HG03280 (cell line): ENCODE measurements at regions not wholly inside any gene's neighbourhood (a gene's known extent, or its start where the extent isn't known, plus 50 kb on each side); places are given as distances from the start of the nearest gene placed in this dataset.

Experiments
- ATAC-seq: cut with Tn5 transposase; IDR thresholded peaks from one replicate; pipeline ENCODE4 v1.9.1; 2021; ENCODE audit warnings: mild to moderate bottlenecking, moderate library complexity; ENCODE audit not compliant: unreplicated experiment

- ATAC-seq, result no peak
These were observed 749.1 kb upstream of the SORCS1 start for GRCh38 chr10:107913317-107914294.

GRCh38 chr10:107901076-107901475 is 736.6 kb upstream of the SORCS1 start:
- ATAC-seq, result no peak

- ATAC-seq, result no peak
These were observed 735.6 kb upstream of the SORCS1 start for GRCh38 chr10:107900131-107900530.

GRCh38 chr10:107899502-107900062 is 735.1 kb upstream of the SORCS1 start:
- ATAC-seq, result no peak

GRCh38 chr10:107899075-107899474 is 734.6 kb upstream of the SORCS1 start:
- no peak for ATAC-seq

- ATAC-seq, result no peak
These were observed 733.9 kb upstream of the SORCS1 start for GRCh38 chr10:107898392-107898791.

- no peak for ATAC-seq
These were observed 730.0 kb upstream of the SORCS1 start for GRCh38 chr10:107894516-107894915.

GRCh38 chr10:107889105-107889504 is 724.6 kb upstream of the SORCS1 start:
- no peak for ATAC-seq

- no peak for ATAC-seq
These were observed 715.7 kb upstream of the SORCS1 start for GRCh38 chr10:107880185-107880584.

- ATAC-seq, result no peak
These were observed 708.5 kb upstream of the SORCS1 start for GRCh38 chr10:107873007-107873406.

- ATAC-seq, result no peak
These were observed 701.2 kb upstream of the SORCS1 start for GRCh38 chr10:107865691-107866090.

- no peak for ATAC-seq
These were observed 694.6 kb upstream of the SORCS1 start for GRCh38 chr10:107859065-107859464.

- ATAC-seq, result no peak
These were observed 691.5 kb upstream of the SORCS1 start for GRCh38 chr10:107856047-107856315.

- no peak for ATAC-seq
These were observed 691.0 kb upstream of the SORCS1 start for GRCh38 chr10:107855301-107856046.

- no peak for ATAC-seq
These were observed 684.3 kb upstream of the SORCS1 start for GRCh38 chr10:107848726-107849360.

GRCh38 chr10:107847620-107848019 is 683.1 kb upstream of the SORCS1 start:
- no peak for ATAC-seq

- ATAC-seq, result no peak
These were observed 670.2 kb upstream of the SORCS1 start for GRCh38 chr10:107834706-107835105.

GRCh38 chr10:107831772-107832171 is 667.3 kb upstream of the SORCS1 start:
- no peak for ATAC-seq

GRCh38 chr10:107829161-107829560 is 664.7 kb upstream of the SORCS1 start:
- no peak for ATAC-seq

GRCh38 chr10:107826171-107826570 is 661.7 kb upstream of the SORCS1 start:
- no peak for ATAC-seq

- no peak for ATAC-seq
These were observed 650.5 kb upstream of the SORCS1 start for GRCh38 chr10:107814865-107815487.
